ENCODE measurements at regions not wholly inside any gene's neighbourhood (a gene's known extent, or its start where the extent isn't known, plus 50 kb on each side); places are given as distances from the start of the nearest gene placed in this dataset.

GRCh38 chr14:98374136-98374535 lies 897.9 kb downstream of the BCL11B start:
- H3K9me3 Mint-ChIP-seq, result peaks cover 8% of the 10 kb centered on the region
- H3K4me3 Mint-ChIP-seq, result no peak overlapping the region
- no peaks in the 10 kb centered on the region for H3K36me3 Mint-ChIP-seq (ENCODE audit: low read depth)
- no peak for TF ChIP-seq CTCF (IDR thresholded peaks at IDR 0.05)
- H3K27me3 Mint-ChIP-seq (ENCODE audit: low read depth, poor library complexity), result peaks cover 13% of the 10 kb centered on the region
- peaks cover 9% of the 10 kb centered on the region for H3K4me1 Mint-ChIP-seq
- H3K27ac Mint-ChIP-seq, result no peak overlapping the region
- DNase-seq, result no peak

GRCh38 chr14:98375566-98375965 lies 896.4 kb downstream of the BCL11B start:
- Mint-ChIP-seq H3K4me3 (no peak overlapping the region), H3K27ac (no peak overlapping the region), H3K9me3 (no peaks in the 10 kb centered on the region), H3K27me3 (ENCODE audit: low read depth, poor library complexity) (peaks cover 18% of the 10 kb centered on the region), H3K4me1 (peaks cover 6% of the 10 kb centered on the region), H3K36me3 (ENCODE audit: low read depth) (no peaks in the 10 kb centered on the region)
- DNase-seq, result no peak
- TF ChIP-seq CTCF (IDR thresholded peaks at IDR 0.05), result no peak

GRCh38 chr14:98379830-98380229 lies 892.2 kb downstream of the BCL11B start:
- DNase-seq, result no peak
- Mint-ChIP-seq H3K27me3 (ENCODE audit: low read depth, poor library complexity) (peaks cover 23% of the 10 kb centered on the region), H3K4me1 (no peaks in the 10 kb centered on the region), H3K36me3 (ENCODE audit: low read depth) (no peaks in the 10 kb centered on the region), H3K9me3 (peaks cover 8% of the 10 kb centered on the region), H3K27ac (no peak overlapping the region), H3K4me3 (no peak overlapping the region)
- no peak for TF ChIP-seq CTCF (IDR thresholded peaks at IDR 0.05)

- TF ChIP-seq CTCF (IDR thresholded peaks at IDR 0.05), result no peak
- H3K27ac Mint-ChIP-seq, result no peak overlapping the region
- peaks cover 8% of the 10 kb centered on the region for H3K9me3 Mint-ChIP-seq
- peaks cover 18% of the 10 kb centered on the region for H3K27me3 Mint-ChIP-seq (ENCODE audit: low read depth, poor library complexity)
- H3K4me1 Mint-ChIP-seq, result no peaks in the 10 kb centered on the region
- H3K36me3 Mint-ChIP-seq (ENCODE audit: low read depth), result no peaks in the 10 kb centered on the region
- no peak for DNase-seq
- H3K4me3 Mint-ChIP-seq, result no peak overlapping the region
Observed at GRCh38 chr14:98382662-98383061, 889.3 kb downstream of the BCL11B start.

- Mint-ChIP-seq H3K27me3 (ENCODE audit: low read depth, poor library complexity) (peaks cover 19% of the 10 kb centered on the region), H3K27ac (no peak overlapping the region), H3K4me3 (no peak overlapping the region), H3K36me3 (ENCODE audit: low read depth) (no peaks in the 10 kb centered on the region), H3K9me3 (peaks cover 6% of the 10 kb centered on the region), H3K4me1 (no peaks in the 10 kb centered on the region)
- TF ChIP-seq CTCF (IDR thresholded peaks at IDR 0.05), result no peak
- no peak for DNase-seq
Observed at GRCh38 chr14:98385851-98386250, 886.1 kb downstream of the BCL11B start.

- DNase-seq, result no peak
- no peak overlapping the region for H3K4me3 Mint-ChIP-seq
- H3K9me3 Mint-ChIP-seq, result no peaks in the 10 kb centered on the region
- H3K27ac Mint-ChIP-seq, result no peak overlapping the region
- H3K4me1 Mint-ChIP-seq, result no peaks in the 10 kb centered on the region
- H3K36me3 Mint-ChIP-seq (ENCODE audit: low read depth), result no peaks in the 10 kb centered on the region
- H3K27me3 Mint-ChIP-seq (ENCODE audit: low read depth, poor library complexity), result peaks cover 17% of the 10 kb centered on the region
- TF ChIP-seq CTCF (IDR thresholded peaks at IDR 0.05), result no peak
Observed at GRCh38 chr14:98391061-98391460, 880.9 kb downstream of the BCL11B start.

Data from nephron progenitor cell (in vitro differentiated cells).